ENCODE measurements at regions not wholly inside any gene's neighbourhood (a gene's known extent, or its start where the extent isn't known, plus 50 kb on each side); places are given as distances from the start of the nearest gene placed in this dataset.

GRCh38 chr10:29962166-29962850, 97.1 kb downstream of the JCAD start:
- no peak for DNase-seq (ENCODE audit: low spot score)

GRCh38 chr10:29961351-29961750, 98.0 kb downstream of the JCAD start:
- no peak for DNase-seq (ENCODE audit: low spot score)

- no peak for DNase-seq (ENCODE audit: low spot score)
Observed at GRCh38 chr10:29960261-29960660, 99.1 kb downstream of the JCAD start.

GRCh38 chr10:29959586-29959985, 99.8 kb downstream of the JCAD start:
- no peak for DNase-seq (ENCODE audit: low spot score)

GRCh38 chr10:29958440-29958839, 100.9 kb downstream of the JCAD start:
- no peak for DNase-seq (ENCODE audit: low spot score)

GRCh38 chr10:29957907-29958331, 101.5 kb downstream of the JCAD start:
- no peak for DNase-seq (ENCODE audit: low spot score)

- DNase-seq (ENCODE audit: low spot score): no peak
Observed at GRCh38 chr10:29957236-29957635, 102.2 kb downstream of the JCAD start.

- DNase-seq (ENCODE audit: low spot score): no peak
Observed at GRCh38 chr10:29956335-29956924, 103.0 kb downstream of the JCAD start.

GRCh38 chr10:29955329-29955935, 104.0 kb downstream of the JCAD start:
- no peak for DNase-seq (ENCODE audit: low spot score)

- no peak for DNase-seq (ENCODE audit: low spot score)
Observed at GRCh38 chr10:29951441-29951931, 107.9 kb downstream of the JCAD start.

- DNase-seq (ENCODE audit: low spot score): no peak
Observed at GRCh38 chr10:29950391-29950790, 109.0 kb downstream of the JCAD start.

- DNase-seq (ENCODE audit: low spot score): no peak
Observed at GRCh38 chr10:29949411-29950011, 109.9 kb downstream of the JCAD start.

- DNase-seq (ENCODE audit: low spot score): no peak
Observed at GRCh38 chr10:29948881-29949355, 110.5 kb downstream of the JCAD start.

GRCh38 chr10:29947701-29948060, 111.7 kb downstream of the JCAD start:
- DNase-seq (ENCODE audit: low spot score): no peak

- DNase-seq (ENCODE audit: low spot score): no peak
Observed at GRCh38 chr10:29946953-29947700, 112.3 kb downstream of the JCAD start.

GRCh38 chr10:29946614-29946952, 112.8 kb downstream of the JCAD start:
- no peak for DNase-seq (ENCODE audit: low spot score)

- no peak for DNase-seq (ENCODE audit: low spot score)
Observed at GRCh38 chr10:29941476-29941875, 117.9 kb downstream of the JCAD start.

GRCh38 chr10:29932991-29933390, 126.4 kb downstream of the JCAD start:
- DNase-seq (ENCODE audit: low spot score): no peak

GRCh38 chr10:29931833-29932232, 127.6 kb downstream of the JCAD start:
- DNase-seq (ENCODE audit: low spot score): no peak

- no peak for DNase-seq (ENCODE audit: low spot score)
Observed at GRCh38 chr10:29929006-29929405, 130.4 kb downstream of the JCAD start.

GRCh38 chr10:29926693-29927048, 132.7 kb downstream of the JCAD start:
- DNase-seq (ENCODE audit: low spot score): no peak
